ENCODE measurements at regions not wholly inside any gene's neighbourhood (a gene's known extent, or its start where the extent isn't known, plus 50 kb on each side); places are given as distances from the start of the nearest gene placed in this dataset.

GRCh38 chr2:220044383-220044782 is 417.0 kb downstream of the SLC4A3 start:
- no peaks in the 10 kb centered on the region for H3K9me3 Mint-ChIP-seq
- no peaks in the 10 kb centered on the region for H3K36me3 Mint-ChIP-seq (ENCODE audit: low read depth)
- no peak overlapping the region for H3K4me3 Mint-ChIP-seq
- H3K4me1 Mint-ChIP-seq = peaks cover 7% of the 10 kb centered on the region
- no peak for DNase-seq (ENCODE audit: low read depth, low spot score)
- H3K27me3 Mint-ChIP-seq (ENCODE audit: low read depth) = no peaks in the 10 kb centered on the region
- no peak overlapping the region for H3K27ac Mint-ChIP-seq (ENCODE audit: unreplicated experiment)
- TF ChIP-seq CTCF (conservative IDR thresholded peaks at IDR 0.05) = no peak

GRCh38 chr2:220046507-220046906 is 419.1 kb downstream of the SLC4A3 start:
- TF ChIP-seq CTCF (conservative IDR thresholded peaks at IDR 0.05) = no peak
- H3K4me1 Mint-ChIP-seq = peaks cover 4% of the 10 kb centered on the region
- H3K9me3 Mint-ChIP-seq = no peaks in the 10 kb centered on the region
- no peaks in the 10 kb centered on the region for H3K36me3 Mint-ChIP-seq (ENCODE audit: low read depth)
- H3K27me3 Mint-ChIP-seq (ENCODE audit: low read depth) = no peaks in the 10 kb centered on the region
- H3K4me3 Mint-ChIP-seq = no peak overlapping the region
- DNase-seq (ENCODE audit: low read depth, low spot score) = no peak
- H3K27ac Mint-ChIP-seq (ENCODE audit: unreplicated experiment) = no peak overlapping the region

- no peak overlapping the region for H3K4me3 Mint-ChIP-seq
- no peaks in the 10 kb centered on the region for H3K36me3 Mint-ChIP-seq (ENCODE audit: low read depth)
- no peaks in the 10 kb centered on the region for H3K27me3 Mint-ChIP-seq (ENCODE audit: low read depth)
- H3K4me1 Mint-ChIP-seq = no peaks in the 10 kb centered on the region
- DNase-seq (ENCODE audit: low read depth, low spot score) = no peak
- TF ChIP-seq CTCF (conservative IDR thresholded peaks at IDR 0.05) = no peak
- H3K9me3 Mint-ChIP-seq = peaks cover 4% of the 10 kb centered on the region
- H3K27ac Mint-ChIP-seq (ENCODE audit: unreplicated experiment) = no peak overlapping the region
Measured at GRCh38 chr2:220051716-220052115, 424.3 kb downstream of the SLC4A3 start.

- DNase-seq (ENCODE audit: low read depth, low spot score) = no peak
- H3K9me3 Mint-ChIP-seq = peaks cover 4% of the 10 kb centered on the region
- peak; percentile 55 for TF ChIP-seq CTCF (conservative IDR thresholded peaks at IDR 0.05)
- H3K4me1 Mint-ChIP-seq = no peaks in the 10 kb centered on the region
- H3K27ac Mint-ChIP-seq (ENCODE audit: unreplicated experiment) = no peak overlapping the region
- no peaks in the 10 kb centered on the region for H3K27me3 Mint-ChIP-seq (ENCODE audit: low read depth)
- H3K4me3 Mint-ChIP-seq = no peak overlapping the region
- no peaks in the 10 kb centered on the region for H3K36me3 Mint-ChIP-seq (ENCODE audit: low read depth)
Measured at GRCh38 chr2:220053919-220054318, 426.5 kb downstream of the SLC4A3 start.

- Mint-ChIP-seq H3K4me3 (no peak overlapping the region), H3K27ac (ENCODE audit: unreplicated experiment) (no peak overlapping the region), H3K4me1 (no peaks in the 10 kb centered on the region), H3K36me3 (ENCODE audit: low read depth) (no peaks in the 10 kb centered on the region), H3K27me3 (ENCODE audit: low read depth) (no peaks in the 10 kb centered on the region), H3K9me3 (peaks cover 4% of the 10 kb centered on the region)
- no peak for TF ChIP-seq CTCF (conservative IDR thresholded peaks at IDR 0.05)
- DNase-seq (ENCODE audit: low read depth, low spot score) = no peak
Measured at GRCh38 chr2:220057391-220057790, 430.0 kb downstream of the SLC4A3 start.

GRCh38 chr2:220057916-220058315 is 430.5 kb downstream of the SLC4A3 start:
- H3K9me3 Mint-ChIP-seq = peaks cover under 1% of the 10 kb centered on the region
- H3K4me3 Mint-ChIP-seq = no peak overlapping the region
- TF ChIP-seq CTCF (conservative IDR thresholded peaks at IDR 0.05) = no peak
- no peaks in the 10 kb centered on the region for H3K27me3 Mint-ChIP-seq (ENCODE audit: low read depth)
- no peak overlapping the region for H3K27ac Mint-ChIP-seq (ENCODE audit: unreplicated experiment)
- no peaks in the 10 kb centered on the region for H3K36me3 Mint-ChIP-seq (ENCODE audit: low read depth)
- no peak for DNase-seq (ENCODE audit: low read depth, low spot score)
- no peaks in the 10 kb centered on the region for H3K4me1 Mint-ChIP-seq
